Cerebellar nuclear complex (tissue), 1 donor: ENCODE measurements at regions not wholly inside any gene's neighbourhood (a gene's known extent, or its start where the extent isn't known, plus 50 kb on each side); places are given as distances from the start of the nearest gene placed in this dataset.

Source experiments
- DNase-seq, 2 experiments: peaks; one replicate each; lab custom pipeline; 2025; lab: John Stamatoyannopoulos, UW

- no peak for DNase-seq
Observed at GRCh38 chr4:181189751-181190150, 1053.5 kb upstream of the TENM3 start.

GRCh38 chr4:181193131-181193930, 1049.9 kb upstream of the TENM3 start:
- DNase-seq = no peak

- no peak for DNase-seq
Observed at GRCh38 chr4:181194096-181194495, 1049.1 kb upstream of the TENM3 start.

- no peak for DNase-seq
Observed at GRCh38 chr4:181200076-181200475, 1043.1 kb upstream of the TENM3 start.

GRCh38 chr4:181202240-181202639, 1041.0 kb upstream of the TENM3 start:
- no peak for DNase-seq

GRCh38 chr4:181204109-181204508, 1039.1 kb upstream of the TENM3 start:
- DNase-seq = no peak

- DNase-seq = no peak
Observed at GRCh38 chr4:181213551-181213950, 1029.7 kb upstream of the TENM3 start.

GRCh38 chr4:181216501-181216900, 1026.7 kb upstream of the TENM3 start:
- DNase-seq = no peak

GRCh38 chr4:181219783-181220416, 1023.3 kb upstream of the TENM3 start:
- no peak for DNase-seq

GRCh38 chr4:181224852-181225251, 1018.4 kb upstream of the TENM3 start:
- no peak for DNase-seq

GRCh38 chr4:181225616-181226261, 1017.5 kb upstream of the TENM3 start:
- no peak for DNase-seq

GRCh38 chr4:181234951-181235680, 1008.1 kb upstream of the TENM3 start:
- DNase-seq = no peak

GRCh38 chr4:181245326-181245725, 997.9 kb upstream of the TENM3 start:
- DNase-seq = no peak

- no peak for DNase-seq
Observed at GRCh38 chr4:181249031-181249430, 994.2 kb upstream of the TENM3 start.

GRCh38 chr4:181254771-181255170, 988.4 kb upstream of the TENM3 start:
- DNase-seq = no peak

- DNase-seq = no peak
Observed at GRCh38 chr4:181258569-181258968, 984.6 kb upstream of the TENM3 start.

- no peak for DNase-seq
Observed at GRCh38 chr4:181259081-181259709, 984.0 kb upstream of the TENM3 start.

- DNase-seq = no peak
Observed at GRCh38 chr4:181261279-181261678, 981.9 kb upstream of the TENM3 start.

GRCh38 chr4:181264893-181265292, 978.3 kb upstream of the TENM3 start:
- DNase-seq = no peak

- no peak for DNase-seq
Observed at GRCh38 chr4:181265370-181265769, 977.8 kb upstream of the TENM3 start.

- no peak for DNase-seq
Observed at GRCh38 chr4:181271116-181271640, 972.0 kb upstream of the TENM3 start.

GRCh38 chr4:181272422-181272821, 970.8 kb upstream of the TENM3 start:
- DNase-seq = no peak
